GM19351 (cell line): ENCODE measurements at regions not wholly inside any gene's neighbourhood (a gene's known extent, or its start where the extent isn't known, plus 50 kb on each side); places are given as distances from the start of the nearest gene placed in this dataset.
A peak's percentile ranks its signal among the peaks of the same experiment; 100 is the strongest.

ENCODE experiments used
- ATAC-seq: cut with Tn5 transposase; IDR thresholded peaks from one replicate; pipeline ENCODE4 v1.9.1; 2021; ENCODE audit warnings: mild to moderate bottlenecking, moderate library complexity; ENCODE audit not compliant: unreplicated experiment

DNA sequence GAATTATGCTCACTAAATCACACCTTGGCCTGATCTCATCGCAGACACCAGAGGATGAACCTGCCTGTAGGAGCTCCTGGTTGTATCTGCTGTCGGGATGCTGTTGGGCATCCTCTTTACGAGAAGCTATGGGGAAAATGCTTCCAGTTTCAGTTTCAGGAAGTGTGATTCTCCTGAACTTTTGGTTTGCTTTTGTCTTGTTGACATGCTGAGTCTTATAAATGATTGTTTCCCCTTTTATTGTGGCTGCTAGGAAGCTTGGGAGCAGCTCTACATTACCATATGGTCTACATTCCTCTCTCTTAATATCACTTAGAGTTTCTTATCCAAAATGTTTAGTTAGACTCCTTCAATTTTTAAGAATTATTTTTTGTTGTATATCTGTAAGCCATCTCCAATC lies 227.5 kb downstream of the MTX2 start:
- ATAC-seq, result no peak

DNA sequence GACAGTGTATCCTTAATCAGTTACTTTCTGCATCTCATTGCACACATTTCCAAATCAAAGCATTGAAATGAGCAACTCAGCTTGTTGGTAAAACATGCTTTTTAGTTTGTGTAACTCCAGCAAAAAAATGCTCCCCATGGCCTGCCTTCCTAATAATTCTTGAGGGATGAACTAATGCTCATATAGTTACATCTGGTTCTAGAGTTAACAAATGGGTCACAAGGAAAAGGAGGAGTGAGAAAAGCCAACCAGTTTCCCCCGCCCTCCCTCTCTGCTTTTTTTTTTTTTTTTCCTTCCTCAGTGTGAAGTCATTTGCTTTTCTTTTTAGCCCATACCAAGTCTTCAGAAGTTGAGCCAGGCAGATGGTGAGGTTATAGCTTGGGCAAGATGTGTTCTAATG lies 231.7 kb downstream of the MTX2 start:
- no peak for ATAC-seq

DNA sequence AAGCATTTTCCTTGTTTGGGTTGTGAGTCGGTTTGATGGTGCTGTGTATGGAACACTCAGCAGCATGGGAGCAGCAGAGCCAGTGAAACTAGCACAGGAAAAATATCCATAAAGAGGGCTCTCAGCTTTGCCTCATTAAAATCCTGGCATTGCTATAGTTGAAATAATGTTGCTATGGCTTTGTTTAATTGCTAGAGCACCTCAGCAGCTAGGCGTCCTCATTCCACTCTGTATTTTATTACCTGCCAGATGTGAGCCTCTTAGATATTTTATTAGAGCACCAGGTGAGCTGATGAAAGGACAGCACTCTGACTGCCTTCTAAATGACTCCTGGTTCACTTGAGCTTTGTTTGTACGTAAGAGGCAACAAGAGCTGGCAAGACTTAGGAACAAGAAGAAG lies 232.4 kb downstream of the MTX2 start:
- ATAC-seq, result no peak

DNA sequence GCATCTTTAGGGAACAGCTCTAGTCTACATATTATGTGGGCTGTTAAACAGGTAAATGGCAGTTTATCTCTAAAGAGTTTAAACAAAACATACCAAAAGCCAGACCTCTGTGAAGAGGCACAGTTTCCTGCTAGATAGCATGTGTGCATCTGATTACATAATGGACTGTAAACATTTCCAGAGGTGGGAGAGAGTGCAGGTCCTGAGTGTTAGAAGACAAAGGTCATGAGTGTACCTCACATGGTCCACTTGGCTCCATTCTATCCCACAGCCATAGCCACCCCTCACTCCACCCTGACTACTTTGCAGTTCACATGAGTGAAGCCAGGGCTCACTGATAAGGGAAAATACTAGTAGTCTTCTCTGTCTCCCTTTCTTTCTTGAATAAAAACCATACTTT lies 233.4 kb downstream of the MTX2 start:
- ATAC-seq, result no peak

DNA sequence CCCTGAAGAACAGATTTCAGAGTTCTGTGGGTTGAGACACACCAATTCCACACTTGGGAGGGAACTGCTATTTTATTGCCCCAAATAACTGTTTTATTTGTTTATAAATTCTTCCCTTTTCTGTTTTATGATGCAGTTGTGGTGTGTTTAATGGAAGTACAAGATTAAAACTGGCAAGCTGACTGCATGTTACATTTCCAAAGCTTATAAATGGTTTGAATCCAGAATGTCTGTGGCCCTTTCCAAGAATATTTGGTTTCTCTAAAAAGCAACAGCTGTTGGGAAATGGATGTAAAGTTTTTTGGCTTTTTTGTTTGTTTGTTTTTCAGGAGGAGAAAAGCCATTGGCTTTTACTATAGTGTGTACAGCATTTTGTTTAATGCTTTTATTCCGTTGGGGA lies 234.5 kb downstream of the MTX2 start:
- ATAC-seq, result no peak

DNA sequence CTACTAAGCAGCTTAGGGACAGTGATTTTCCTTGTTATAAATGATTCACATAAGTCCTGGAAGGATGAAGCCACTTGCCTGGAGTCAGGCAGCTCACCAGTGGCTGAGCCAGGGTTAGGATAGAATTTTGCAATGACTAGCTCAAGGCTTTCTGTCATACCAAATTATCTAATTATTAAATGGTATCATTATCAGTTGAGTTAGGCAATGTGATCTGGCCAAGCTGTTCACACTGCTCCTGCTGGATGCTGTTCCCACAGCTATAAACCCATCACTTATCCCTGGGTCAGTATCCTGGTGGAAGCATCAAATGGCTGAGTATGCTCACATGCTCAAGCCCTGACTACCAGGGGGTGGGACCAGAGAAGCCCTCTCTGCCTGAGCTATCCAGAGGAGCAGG lies 235.2 kb downstream of the MTX2 start:
- ATAC-seq, result no peak

DNA sequence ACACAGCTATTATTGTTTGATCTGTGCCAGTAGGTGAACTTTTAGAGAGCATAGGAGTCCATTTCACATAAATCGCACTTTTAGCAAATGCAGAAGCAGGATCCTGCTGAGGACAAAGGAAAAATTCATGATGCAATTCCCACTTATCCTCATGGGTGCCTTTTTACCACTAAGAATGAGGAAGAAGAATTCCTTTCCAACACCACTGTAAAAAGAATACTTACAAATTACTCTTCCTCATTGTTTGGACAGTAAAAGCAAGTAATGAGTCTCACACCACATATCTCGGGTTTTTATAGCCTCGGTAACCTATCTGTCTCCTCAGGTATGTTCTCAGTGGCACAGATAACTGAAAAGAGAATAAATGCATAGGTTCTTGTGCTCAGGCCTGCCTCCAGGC lies 238.5 kb downstream of the MTX2 start:
- no peak for ATAC-seq

DNA sequence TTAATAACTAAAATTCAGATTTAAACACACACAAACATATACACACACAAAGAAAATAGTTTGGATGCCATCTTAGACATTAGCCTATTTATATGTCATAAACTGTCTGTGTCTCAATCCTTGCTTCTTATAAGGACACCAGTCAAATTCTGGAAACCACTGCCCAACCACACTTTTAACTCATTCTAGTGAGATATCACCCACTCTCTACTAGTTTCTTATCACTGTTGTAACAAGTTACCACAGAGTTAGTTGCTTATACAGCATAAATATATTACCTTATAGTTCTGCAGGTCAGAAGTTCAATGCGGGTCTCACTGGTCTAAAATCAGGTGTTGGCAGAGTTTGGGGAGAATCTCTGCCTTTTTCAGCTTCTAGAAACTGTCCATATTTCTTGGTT lies 239.1 kb downstream of the MTX2 start:
- peak; percentile 52 for ATAC-seq

DNA sequence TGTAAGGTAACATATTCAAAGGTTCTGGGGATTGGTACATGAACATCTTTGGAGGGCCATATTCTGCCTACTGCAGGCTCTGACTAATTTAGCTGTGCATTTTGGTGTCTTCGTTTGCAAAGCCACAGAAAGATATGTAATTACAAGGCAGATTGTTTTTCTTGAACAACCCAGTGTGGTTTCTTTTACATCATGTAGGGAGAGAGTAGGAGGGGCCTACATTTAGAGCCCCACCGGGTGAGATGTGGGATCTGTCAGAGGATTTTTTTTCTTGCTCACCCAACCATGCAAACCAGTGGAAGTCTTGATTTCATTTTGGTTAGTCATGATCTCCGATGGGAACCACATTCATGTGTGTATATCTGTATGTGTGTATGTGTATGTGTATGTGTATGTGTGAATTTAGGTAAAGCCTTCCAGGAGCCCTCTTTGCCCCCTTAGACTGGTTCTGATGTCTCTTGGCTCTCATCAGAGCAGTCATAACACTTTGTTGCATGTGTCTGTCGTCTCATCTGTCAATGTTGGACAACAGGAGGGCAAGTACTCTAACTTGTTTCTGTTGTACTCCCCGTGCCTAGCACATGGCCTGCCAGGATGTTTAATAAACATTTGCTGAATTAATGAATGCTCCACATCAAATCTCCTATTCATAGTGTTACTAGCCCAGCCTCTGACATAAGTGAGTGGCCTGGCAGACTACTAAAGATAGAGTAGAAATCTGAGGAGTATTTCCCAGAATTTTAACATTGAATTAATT lies 239.9 kb downstream of the MTX2 start:
- peak; percentile 87 for ATAC-seq

DNA sequence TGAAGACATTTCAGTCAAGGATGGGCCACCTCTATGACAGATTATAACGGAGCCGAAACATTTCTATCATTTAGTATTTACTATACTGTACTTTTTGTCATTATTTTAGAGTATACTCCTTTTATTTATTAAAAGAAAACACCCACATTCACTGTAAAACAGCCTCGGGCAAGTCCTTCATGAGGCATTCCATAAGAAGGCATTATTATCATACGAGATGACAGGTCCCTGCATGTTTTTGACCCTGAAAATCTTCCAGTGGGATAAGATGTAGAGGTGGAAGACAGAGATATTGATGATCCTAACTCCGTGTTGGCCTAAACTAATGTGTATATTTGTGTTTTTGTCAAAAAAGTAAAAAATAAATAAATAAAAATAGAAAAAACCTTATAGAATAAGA lies 245.0 kb downstream of the MTX2 start:
- no peak for ATAC-seq

DNA sequence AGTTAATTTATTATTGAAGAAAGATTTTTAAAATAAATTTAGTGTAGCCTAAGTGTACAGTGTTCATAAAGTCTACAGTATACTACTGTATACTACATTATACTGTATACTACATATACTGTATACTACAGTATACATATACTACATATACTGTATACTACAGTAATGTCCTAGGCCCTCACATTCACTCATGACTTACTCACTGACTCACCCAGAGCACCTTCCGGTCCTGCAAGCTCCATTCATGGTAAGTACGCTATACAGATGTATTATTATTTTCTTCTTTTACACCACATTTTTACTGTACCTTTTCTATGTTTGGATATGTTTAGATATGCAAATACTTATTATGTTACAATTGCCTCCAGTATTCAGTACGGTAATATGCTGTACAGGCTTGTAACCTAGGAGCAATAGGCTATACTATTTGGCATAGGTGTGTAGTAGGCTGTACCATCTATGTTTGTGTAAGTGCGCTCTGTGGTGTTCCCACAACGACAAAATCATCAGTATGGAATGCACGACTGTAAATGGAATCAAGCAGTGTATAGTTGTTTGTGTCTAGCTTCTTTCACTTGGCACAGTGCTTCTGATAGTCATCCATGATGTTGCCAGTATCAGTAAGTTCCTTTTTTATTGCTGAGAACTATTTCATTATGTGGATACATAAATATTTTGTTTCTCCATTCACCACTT lies 245.7 kb downstream of the MTX2 start:
- ATAC-seq, result no peak

DNA sequence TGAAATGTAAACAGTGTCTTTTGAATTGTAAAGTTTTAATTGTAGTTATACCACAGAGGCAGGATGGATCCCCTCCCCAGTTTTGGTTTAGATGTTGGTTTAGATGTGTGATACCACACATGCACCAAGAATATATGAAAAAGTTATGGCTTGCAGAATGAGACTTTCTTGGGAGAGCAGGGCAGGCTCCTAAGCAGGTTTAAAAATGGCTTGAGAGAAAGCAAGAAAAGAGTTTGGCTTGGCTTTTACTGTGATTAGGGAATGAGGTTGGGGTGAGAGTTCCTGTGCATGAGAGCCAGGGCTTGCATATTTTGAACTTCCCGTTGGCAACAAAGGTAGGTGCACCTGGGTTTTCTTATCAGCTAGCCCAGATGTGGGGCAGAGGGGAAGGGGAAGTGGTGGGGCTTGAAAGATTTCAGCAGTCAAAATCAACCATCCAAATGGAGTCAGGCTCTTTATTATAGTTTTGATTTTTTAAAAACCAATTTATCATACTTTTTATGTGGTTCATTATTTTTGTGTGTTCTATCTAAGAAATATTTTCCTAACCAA lies 246.9 kb downstream of the MTX2 start:
- no peak for ATAC-seq

DNA sequence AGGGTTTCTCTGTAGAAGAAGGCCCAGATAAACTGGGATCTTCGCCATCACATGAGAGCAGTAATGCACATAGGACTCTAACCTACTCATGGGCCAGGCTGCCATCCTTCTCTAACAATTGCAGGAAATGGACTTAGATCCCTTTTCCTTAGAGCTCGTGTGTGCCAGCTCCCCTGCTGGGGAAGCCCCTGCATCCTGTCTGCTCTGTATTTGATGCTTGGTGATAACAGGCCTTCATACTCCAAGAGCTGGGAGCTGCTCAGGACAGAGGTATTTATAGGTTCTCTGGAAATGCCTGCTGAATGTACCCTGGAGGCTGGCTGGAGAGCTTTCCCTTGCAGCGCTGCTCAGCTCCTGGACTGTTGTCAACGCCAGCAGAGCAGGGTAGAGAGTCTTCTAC lies 249.6 kb downstream of the MTX2 start:
- no peak for ATAC-seq

DNA sequence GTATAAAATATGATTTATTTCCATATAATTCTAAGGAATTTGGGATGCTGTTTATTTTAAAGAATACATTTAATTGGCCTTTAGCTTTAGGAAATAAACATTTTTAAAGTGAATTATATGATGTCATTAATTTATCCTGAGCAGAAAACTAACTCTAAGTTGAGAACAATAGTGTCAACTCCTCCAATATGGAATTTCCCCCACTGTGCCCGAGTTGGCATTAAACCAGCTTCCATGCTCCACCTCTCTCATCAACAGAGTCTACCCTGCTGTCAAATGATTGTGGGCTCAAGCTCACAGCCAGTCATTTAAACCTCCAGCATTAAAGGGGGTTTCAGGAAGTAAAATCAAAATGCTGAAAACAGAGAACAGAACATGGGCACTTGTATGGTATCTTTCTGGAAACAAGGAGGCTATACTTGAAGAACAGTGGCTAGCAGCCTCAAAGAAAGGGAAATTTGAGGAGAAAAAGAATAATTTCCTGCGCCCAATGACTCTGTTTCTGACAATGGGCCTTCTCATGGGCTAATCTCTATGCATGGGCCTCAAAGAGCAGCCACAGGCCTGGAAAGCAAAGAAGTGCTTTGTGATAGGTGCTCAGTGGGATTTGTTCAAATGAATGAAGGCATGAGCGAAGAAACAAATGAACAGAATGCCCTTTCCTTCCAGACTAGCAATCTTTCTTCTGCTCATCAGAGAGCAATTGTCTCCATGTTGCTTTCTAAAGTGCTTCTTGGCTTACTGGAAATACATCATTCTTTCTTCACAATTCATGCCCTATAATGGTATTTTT lies 252.8 kb downstream of the MTX2 start:
- no peak for ATAC-seq

DNA sequence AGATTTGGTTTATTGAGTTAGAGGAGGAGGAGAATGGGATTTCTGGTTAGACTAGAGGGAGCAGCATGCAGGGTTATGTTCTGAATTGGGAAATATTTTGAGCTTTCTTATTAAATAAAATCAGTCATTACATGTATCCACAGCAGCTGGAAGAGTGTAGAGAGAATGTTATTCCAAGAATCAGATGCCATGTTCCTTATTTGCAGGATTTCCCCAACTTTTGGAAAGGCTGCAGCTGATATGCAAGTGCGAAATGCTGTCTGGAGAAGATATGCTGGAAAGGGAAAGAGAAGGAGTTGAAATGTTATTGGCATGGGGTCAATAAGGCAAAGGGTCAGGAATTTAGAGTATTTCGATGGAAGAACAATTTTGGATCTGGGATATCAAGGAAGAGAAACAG lies 255.8 kb downstream of the MTX2 start:
- ATAC-seq, result no peak

DNA sequence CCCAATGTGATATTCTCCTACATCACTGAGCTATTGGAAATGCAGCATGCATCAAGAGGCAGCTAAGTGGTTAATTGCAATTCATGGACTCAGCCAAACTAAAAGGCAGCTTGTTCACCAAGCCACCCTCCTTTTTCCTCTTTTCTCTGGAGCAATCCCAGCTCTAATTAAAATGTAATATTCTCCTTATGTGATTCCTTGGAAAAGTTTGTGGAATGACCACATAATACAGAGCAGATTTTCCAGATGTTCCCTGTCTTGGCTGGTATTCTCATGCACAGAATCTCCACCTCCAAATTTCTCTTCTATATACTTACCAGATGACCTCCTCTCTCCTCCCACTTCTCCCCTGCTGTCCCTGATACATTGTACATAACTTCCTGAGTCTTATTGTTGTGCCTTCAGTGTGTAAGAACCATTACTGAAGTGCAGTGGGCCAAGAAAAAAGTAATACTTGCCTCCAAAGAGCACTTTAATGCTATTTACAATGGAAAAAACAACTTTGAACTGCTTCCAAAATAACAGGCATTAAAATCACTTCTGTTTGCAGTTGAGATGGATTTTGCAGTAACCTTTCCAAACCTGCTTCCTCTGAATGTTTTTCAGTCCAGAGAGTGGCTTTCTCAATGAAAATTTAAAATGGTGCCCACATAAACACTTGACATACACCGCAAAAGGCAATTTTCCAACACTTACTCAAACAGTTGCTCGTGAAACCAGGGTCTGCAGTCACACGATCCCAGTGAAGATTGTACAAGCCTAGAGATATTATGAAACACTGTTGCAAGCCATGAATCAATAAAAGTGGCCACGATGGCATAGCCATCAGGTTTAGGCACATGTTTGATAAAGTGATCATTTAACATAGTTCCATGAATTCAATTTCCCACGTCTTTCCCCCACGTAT lies 258.0 kb downstream of the MTX2 start:
- ATAC-seq, result no peak

DNA sequence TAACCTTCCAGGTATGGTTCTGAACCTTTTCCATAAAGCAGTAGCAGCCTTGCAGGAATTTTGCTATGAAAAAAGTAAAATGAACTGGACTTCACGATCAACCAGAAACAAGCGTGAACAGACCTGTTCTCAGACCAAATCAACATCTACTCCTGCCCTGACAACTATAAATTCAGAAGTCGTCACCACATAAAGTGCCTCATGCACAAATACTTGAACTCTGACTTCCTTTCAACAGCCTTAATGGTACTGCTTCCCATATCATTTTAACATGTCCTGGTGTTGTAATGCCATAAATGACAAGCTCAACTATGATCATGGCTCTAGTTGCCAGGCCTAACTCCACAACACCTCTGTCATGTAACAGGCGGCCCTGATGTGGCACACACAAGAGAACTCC lies 262.4 kb downstream of the MTX2 start:
- ATAC-seq, result no peak

DNA sequence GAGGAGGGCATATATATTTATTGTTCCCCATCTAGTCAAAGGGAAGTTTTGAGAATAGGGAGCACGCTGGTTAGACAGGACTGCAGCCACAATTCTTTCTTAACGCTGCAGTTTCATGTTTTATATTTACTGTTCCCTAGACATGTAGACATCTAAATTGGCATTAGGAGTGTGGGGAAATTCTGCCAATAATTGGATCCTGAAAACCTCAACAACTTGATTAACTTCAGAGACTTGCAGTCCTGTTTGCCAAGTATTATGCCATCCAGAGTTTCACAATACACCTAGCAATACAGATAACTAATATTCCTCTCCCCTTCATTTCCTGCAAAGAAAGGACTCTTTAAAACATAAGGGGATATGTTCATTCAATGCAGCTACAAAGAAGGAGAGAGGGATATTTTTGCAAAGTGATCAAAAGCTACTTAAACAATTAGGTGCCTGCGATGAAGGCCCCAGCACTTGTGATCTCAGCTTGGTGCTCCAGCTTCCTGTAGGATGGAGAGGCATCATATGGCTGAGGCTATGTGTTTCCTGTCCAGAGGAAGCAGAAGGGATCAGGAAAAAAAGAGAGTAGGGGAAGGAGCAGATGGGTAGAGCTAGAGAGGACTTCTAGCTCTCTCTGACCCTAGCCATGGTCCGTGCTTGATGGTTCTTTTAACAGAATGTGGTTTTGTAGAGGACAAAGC lies 264.4 kb downstream of the MTX2 start:
- ATAC-seq, result no peak

DNA sequence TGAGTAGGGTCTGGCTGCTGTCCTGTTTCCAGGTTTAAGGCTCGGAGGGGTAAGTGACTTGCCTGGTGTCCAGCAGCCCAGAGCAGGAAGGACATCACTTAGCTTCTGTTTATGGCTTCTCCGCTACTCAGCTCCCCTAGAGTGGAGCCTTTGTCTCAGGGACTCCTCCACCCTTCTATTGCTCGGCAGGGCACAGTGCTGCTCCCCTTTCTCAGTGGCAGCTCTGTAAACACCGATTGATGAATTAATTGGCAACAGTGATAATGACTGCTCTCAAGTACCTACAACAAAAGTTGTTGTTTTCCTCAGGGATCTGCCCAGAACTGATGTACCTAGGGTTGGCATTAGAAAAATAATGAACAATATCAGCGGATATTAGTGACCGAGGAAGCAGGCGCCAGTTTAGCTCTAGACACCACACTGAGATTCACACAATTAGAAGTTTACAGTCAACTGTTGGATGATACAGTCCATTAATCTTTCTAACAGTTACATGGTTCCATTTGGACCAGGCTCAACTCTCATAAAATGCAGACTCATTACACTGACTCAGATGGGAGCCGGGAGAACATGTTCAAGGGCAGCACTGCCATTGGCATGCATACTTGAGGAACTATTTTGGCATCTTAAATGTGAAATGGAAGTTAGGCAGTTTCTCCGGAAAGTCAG lies 265.7 kb downstream of the MTX2 start:
- no peak for ATAC-seq
